H1 (cell line): ENCODE measurements at regions not wholly inside any gene's neighbourhood (a gene's known extent, or its start where the extent isn't known, plus 50 kb on each side); places are given as distances from the start of the nearest gene placed in this dataset.

Experiments used
- ATF3 ChIP-seq: IDR thresholded peaks from 2 replicates; pipeline ENCODE4 v1.6.1; 2011; ENCODE audit warnings: low read depth, mild to moderate bottlenecking, low read length; ENCODE audit not compliant: insufficient read depth
- CTCF ChIP-seq, 3 experiments: IDR thresholded peaks; 1 replicate in 2 of 3; 2 replicates in 1 of 3; pipeline versions ENCODE4 v1.5.1 to v1.6.1; 2011; ENCODE audit warnings: low read length in 3 of 3, mild to moderate bottlenecking in 3 of 3, inconsistent platforms in 2 of 3, low read depth in 1 of 3, moderate library complexity in 1 of 3; ENCODE audit not compliant: insufficient read depth in 1 of 3; ENCODE audit errors: control extremely low read depth in 1 of 3
- EGR1 ChIP-seq: IDR thresholded peaks from 2 replicates; pipeline ENCODE4 v1.6.1; 2011; ENCODE audit warnings: low read depth, low read length, borderline replicate concordance
- POLR2A ChIP-seq, 2 experiments: IDR thresholded peaks; 1 replicate in 1 of 2; 2 replicates in 1 of 2; pipeline ENCODE4 v1.6.1; 2011; ENCODE audit warnings: low read depth in 2 of 2, low read length in 2 of 2, mild to moderate bottlenecking in 2 of 2; ENCODE audit errors: control extremely low read depth in 1 of 2
- POLR2AphosphoS5 ChIP-seq: IDR thresholded peaks from 2 replicates; pipeline ENCODE4 v1.6.1; 2011; ENCODE audit warnings: low read depth, low read length
- SP1 ChIP-seq: IDR thresholded peaks from 2 replicates; pipeline ENCODE4 v1.6.1; 2011; ENCODE audit warnings: low read depth, low read length
- USF2 ChIP-seq: IDR thresholded peaks from 2 replicates; pipeline ENCODE4 v1.6.1; 2011; ENCODE audit warnings: low read length, improper control_type of control experiment
- YY1 ChIP-seq: IDR thresholded peaks from 2 replicates; pipeline ENCODE4 v1.6.1; 2011; ENCODE audit warnings: low read depth, mild to moderate bottlenecking, low read length

- TF ChIP-seq SP1: no peak
- TF ChIP-seq POLR2AphosphoS5: no peak
- no peak for TF ChIP-seq POLR2A (IDR thresholded peaks at IDR 0.05; ENCODE audit: control extremely low read depth in 1 of 2, low read depth in 2 of 2, low read length in 2 of 2)
- TF ChIP-seq CTCF (IDR thresholded peaks at IDR 0.05; ENCODE audit: control extremely low read depth in 1 of 3, insufficient read depth in 1 of 3, low read depth in 1 of 3, low read length in 3 of 3): no peak
- TF ChIP-seq USF2: no peak
- TF ChIP-seq ATF3: no peak
- no peak for TF ChIP-seq EGR1
- TF ChIP-seq YY1: no peak
These were observed 144.5 kb downstream of the RAD51AP2 start for GRCh38 chr2:17373741-17374140.
